WTC11 (cell line): ENCODE measurements at regions not wholly inside any gene's neighbourhood (a gene's known extent, or its start where the extent isn't known, plus 50 kb on each side); places are given as distances from the start of the nearest gene placed in this dataset.

Source experiments
- ATAC-seq: fragments of 200-7000 bp; cut with Tn5 transposase; 2 replicates; pipeline ENCODE4 v1.10.0; 2021; ENCODE audit warnings: mild to moderate bottlenecking, moderate library complexity
- CTCF ChIA-PET: fragments of 300-600 bp; sonication (Branson Sonifier 250); formaldehyde crosslinking; loops from one replicate; lab custom pipeline; 2021; ENCODE audit warnings: antibody characterized with exemption; lab: Charles Lee
- POLR2A ChIA-PET: fragments of 350-600 bp; sonication (Branson Sonifier 250); formaldehyde crosslinking; loops from one replicate; lab custom pipeline; 2021; ENCODE audit warnings: antibody characterized with exemption; lab: Charles Lee
- DNase-seq: peaks from one replicate; pipeline ENCODE4 v3.0.0; 2021; ENCODE audit warnings: low spot score
- H3K27ac Mint-ChIP-seq: 2 replicates; pipeline ENCODE4 v1.8.0; 2021; ENCODE audit warnings: mixed read lengths
- H3K27me3 Mint-ChIP-seq: 2 replicates; pipeline ENCODE4 v1.8.0; 2021; ENCODE audit warnings: low read depth, mild to moderate bottlenecking, moderate library complexity, mixed read lengths
- H3K36me3 Mint-ChIP-seq: 2 replicates; pipeline ENCODE4 v1.8.0; 2021; ENCODE audit warnings: mixed read lengths
- H3K4me1 Mint-ChIP-seq: 2 replicates; pipeline ENCODE4 v1.8.0; 2022; ENCODE audit warnings: mixed read lengths
- H3K4me3 Mint-ChIP-seq: 2 replicates; pipeline ENCODE4 v1.8.0; 2021; ENCODE audit warnings: mild to moderate bottlenecking, moderate library complexity, mixed read lengths
- H3K9me3 Mint-ChIP-seq: 2 replicates; pipeline ENCODE4 v1.8.0; 2021; ENCODE audit warnings: mixed read lengths
- ATF3 ChIP-seq: sonication (generic); formaldehyde crosslinking; conservative IDR thresholded peaks from 2 replicates; pipeline ENCODE4 v1.8.1; 2022; ENCODE audit warnings: mild to moderate bottlenecking, missing genetic modification reagents
- E2F4 ChIP-seq: sonication (generic); formaldehyde crosslinking; IDR thresholded peaks from 2 replicates; pipeline ENCODE4 v1.8.1; 2022; ENCODE audit warnings: low read depth, mild to moderate bottlenecking, moderate library complexity, missing genetic modification reagents, borderline replicate concordance
- FOXP4 ChIP-seq: sonication (generic); formaldehyde crosslinking; IDR thresholded peaks from 2 replicates; pipeline ENCODE4 v1.8.0; 2022; ENCODE audit warnings: mild to moderate bottlenecking, missing genetic modification reagents
- NFE2L1 ChIP-seq: sonication (generic); formaldehyde crosslinking; IDR thresholded peaks from 2 replicates; pipeline ENCODE4 v1.8.1; 2023; ENCODE audit warnings: missing genetic modification reagents
- NR1H2 ChIP-seq: sonication (generic); formaldehyde crosslinking; IDR thresholded peaks from 2 replicates; pipeline ENCODE4 v1.9.0; 2021; ENCODE audit warnings: mild to moderate bottlenecking, moderate library complexity, missing genetic modification reagents
- NR2C2 ChIP-seq: sonication (generic); formaldehyde crosslinking; IDR thresholded peaks from 2 replicates; pipeline ENCODE4 v1.8.0; 2022; ENCODE audit warnings: mild to moderate bottlenecking, missing genetic modification reagents
- PREB ChIP-seq: sonication (generic); formaldehyde crosslinking; IDR thresholded peaks from 2 replicates; pipeline ENCODE4 v1.8.1; 2022; ENCODE audit warnings: mild to moderate bottlenecking, missing genetic modification reagents, moderate library complexity, borderline replicate concordance
- RELA ChIP-seq: sonication (generic); formaldehyde crosslinking; IDR thresholded peaks from 2 replicates; pipeline ENCODE4 v1.8.1; 2022; ENCODE audit warnings: missing genetic modification reagents, mild to moderate bottlenecking, borderline replicate concordance
- SMAD4 ChIP-seq: sonication (generic); formaldehyde crosslinking; IDR thresholded peaks from 2 replicates; pipeline ENCODE4 v1.8.0; 2022; ENCODE audit warnings: mild to moderate bottlenecking, missing genetic modification reagents
- SOX15 ChIP-seq: fragments of 250-450 bp; sonication (Bioruptor Pico); IDR thresholded peaks from 2 replicates; pipeline ENCODE4 v1.9.0; 2021; ENCODE audit warnings: mild to moderate bottlenecking
- STAT6 ChIP-seq: sonication (generic); formaldehyde crosslinking; conservative IDR thresholded peaks from 2 replicates; pipeline ENCODE4 v1.8.1; 2023; ENCODE audit warnings: mild to moderate bottlenecking, low read depth, missing genetic modification reagents, moderate library complexity
- ZNF138 ChIP-seq: sonication (generic); formaldehyde crosslinking; conservative IDR thresholded peaks from 2 replicates; pipeline ENCODE4 v1.8.1; 2022; ENCODE audit warnings: mild to moderate bottlenecking, moderate library complexity, missing genetic modification reagents
- ZNF423 ChIP-seq: fragments of 250-450 bp; sonication (Bioruptor Pico); IDR thresholded peaks from 2 replicates; pipeline ENCODE4 v2.1.2; 2022; ENCODE audit warnings: mild to moderate bottlenecking, moderate library complexity
- ZNF425 ChIP-seq: fragments of 250-450 bp; sonication (Bioruptor Pico); conservative IDR thresholded peaks from 2 replicates; pipeline ENCODE4 v1.9.0; 2021; ENCODE audit warnings: mild to moderate bottlenecking
- ZNF512 ChIP-seq: sonication (generic); formaldehyde crosslinking; IDR thresholded peaks from 2 replicates; pipeline ENCODE4 v1.8.1; 2022; ENCODE audit warnings: missing genetic modification reagents, borderline replicate concordance

GRCh38 chr12:58069268-58069963 lies 128.0 kb downstream of the ATP23 start (continued):
- no peak for TF ChIP-seq RELA (CRISPR knock-in tag)
- no peak for TF ChIP-seq ATF3 (CRISPR knock-in tag)
- no peak for TF ChIP-seq E2F4

GRCh38 chr12:58071994-58072393 lies 130.6 kb downstream of the ATP23 start:
- Mint-ChIP-seq H3K27me3 (0 out of 2 replicates have a peak, but pooled peaks cover 2% of the 10 kb centered on the region), H3K36me3 (no peaks in the 10 kb centered on the region), H3K9me3 (peaks cover 22% of the 10 kb centered on the region), H3K4me3 (no peak overlapping the region), H3K4me1 (peaks cover 18% of the 10 kb centered on the region), H3K27ac (no peak overlapping the region)
- no peak for DNase-seq
- POLR2A ChIA-PET, result no interaction called here
- TF ChIP-seq E2F4 (no peak), SMAD4 (CRISPR knock-in tag) (no peak), ZNF138 (no peak), PREB (CRISPR knock-in tag) (no peak), STAT6 (no peak), NFE2L1 (no peak), ZNF425 (CRISPR knock-in tag) (no peak), ZNF423 (CRISPR knock-in tag) (no peak), NR1H2 (CRISPR knock-in tag) (no peak), NR2C2 (CRISPR knock-in tag) (no peak), FOXP4 (CRISPR knock-in tag) (no peak), ZNF512 (CRISPR knock-in tag) (no peak), SOX15 (CRISPR knock-in tag) (no peak)
- no peak for ATAC-seq
- CTCF ChIA-PET, result no interaction called here
